HFFc6 (cell line): ENCODE measurements at regions not wholly inside any gene's neighbourhood (a gene's known extent, or its start where the extent isn't known, plus 50 kb on each side); places are given as distances from the start of the nearest gene placed in this dataset.
"Not testable (repeated sequence)": the region's sequence is repeated elsewhere in the genome, so short reads cannot be mapped to it uniquely, and the experiment has no call there.

Experiments
- DNase-seq: peaks from one replicate; pipeline ENCODE4 v3.0.0-alpha.2; 2018
- H3K27ac Mint-ChIP-seq: 2 replicates; pipeline ENCODE4 v1.8.0; 2020; ENCODE audit warnings: mild to moderate bottlenecking, mixed read lengths
- H3K27me3 Mint-ChIP-seq: 2 replicates; pipeline ENCODE4 v1.8.0; 2021; ENCODE audit warnings: mild to moderate bottlenecking, moderate library complexity, mixed read lengths; ENCODE audit not compliant: insufficient read depth
- H3K36me3 Mint-ChIP-seq: 2 replicates; pipeline ENCODE4 v1.8.0; 2021; ENCODE audit warnings: low read depth, mixed read lengths
- H3K4me1 Mint-ChIP-seq: 2 replicates; pipeline ENCODE4 v1.8.0; 2020; ENCODE audit warnings: low read depth, mixed read lengths
- H3K4me3 Mint-ChIP-seq: 2 replicates; pipeline ENCODE4 v1.8.0; 2020; ENCODE audit warnings: mild to moderate bottlenecking, moderate library complexity, mixed read lengths
- H3K9me3 Mint-ChIP-seq: 2 replicates; pipeline ENCODE4 v1.8.0; 2020; ENCODE audit warnings: mild to moderate bottlenecking, mixed read lengths
- TF ChIP-seq, protein P1 (sequence below): fragments of 200-600 bp; sonication (generic); IDR thresholded peaks from 2 replicates; pipeline ENCODE4 v1.5.0; 2021; ENCODE audit warnings: antibody characterized with exemption, mild to moderate bottlenecking

GRCh38 chr2:66264354-66264753, 170.6 kb upstream of the MEIS1 start:
- peaks cover 4% of the 10 kb centered on the region; the same call in 1 of the 2 replicates for H3K9me3 Mint-ChIP-seq
- no peak overlapping the region for H3K27ac Mint-ChIP-seq
- H3K4me1 Mint-ChIP-seq, result no peaks in the 10 kb centered on the region
- no peak for DNase-seq
- H3K4me3 Mint-ChIP-seq, result no peak overlapping the region
- TF ChIP-seq, protein P1, sequence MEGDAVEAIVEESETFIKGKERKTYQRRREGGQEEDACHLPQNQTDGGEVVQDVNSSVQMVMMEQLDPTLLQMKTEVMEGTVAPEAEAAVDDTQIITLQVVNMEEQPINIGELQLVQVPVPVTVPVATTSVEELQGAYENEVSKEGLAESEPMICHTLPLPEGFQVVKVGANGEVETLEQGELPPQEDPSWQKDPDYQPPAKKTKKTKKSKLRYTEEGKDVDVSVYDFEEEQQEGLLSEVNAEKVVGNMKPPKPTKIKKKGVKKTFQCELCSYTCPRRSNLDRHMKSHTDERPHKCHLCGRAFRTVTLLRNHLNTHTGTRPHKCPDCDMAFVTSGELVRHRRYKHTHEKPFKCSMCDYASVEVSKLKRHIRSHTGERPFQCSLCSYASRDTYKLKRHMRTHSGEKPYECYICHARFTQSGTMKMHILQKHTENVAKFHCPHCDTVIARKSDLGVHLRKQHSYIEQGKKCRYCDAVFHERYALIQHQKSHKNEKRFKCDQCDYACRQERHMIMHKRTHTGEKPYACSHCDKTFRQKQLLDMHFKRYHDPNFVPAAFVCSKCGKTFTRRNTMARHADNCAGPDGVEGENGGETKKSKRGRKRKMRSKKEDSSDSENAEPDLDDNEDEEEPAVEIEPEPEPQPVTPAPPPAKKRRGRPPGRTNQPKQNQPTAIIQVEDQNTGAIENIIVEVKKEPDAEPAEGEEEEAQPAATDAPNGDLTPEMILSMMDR, result no peak
- H3K27me3 Mint-ChIP-seq, result no peaks in the 10 kb centered on the region; the same call in 1 of the 2 replicates
- no peaks in the 10 kb centered on the region for H3K36me3 Mint-ChIP-seq

- Mint-ChIP-seq H3K4me1 (no peaks in the 10 kb centered on the region), H3K4me3 (no peak overlapping the region), H3K36me3 (no peaks in the 10 kb centered on the region), H3K27me3 (no peaks in the 10 kb centered on the region), H3K9me3 (no peaks in the 10 kb centered on the region), H3K27ac (no peak overlapping the region)
- TF ChIP-seq, protein P1, result no peak
- no peak for DNase-seq
These were observed 179.1 kb upstream of the MEIS1 start for GRCh38 chr2:66255867-66256266.

GRCh38 chr2:66255136-66255535, 179.8 kb upstream of the MEIS1 start:
- Mint-ChIP-seq H3K9me3 (no peaks in the 10 kb centered on the region), H3K36me3 (no peaks in the 10 kb centered on the region), H3K4me1 (no peaks in the 10 kb centered on the region), H3K27me3 (no peaks in the 10 kb centered on the region), H3K27ac (no peak overlapping the region), H3K4me3 (no peak overlapping the region)
- TF ChIP-seq, protein P1, result no peak
- DNase-seq, result no peak

DNA sequence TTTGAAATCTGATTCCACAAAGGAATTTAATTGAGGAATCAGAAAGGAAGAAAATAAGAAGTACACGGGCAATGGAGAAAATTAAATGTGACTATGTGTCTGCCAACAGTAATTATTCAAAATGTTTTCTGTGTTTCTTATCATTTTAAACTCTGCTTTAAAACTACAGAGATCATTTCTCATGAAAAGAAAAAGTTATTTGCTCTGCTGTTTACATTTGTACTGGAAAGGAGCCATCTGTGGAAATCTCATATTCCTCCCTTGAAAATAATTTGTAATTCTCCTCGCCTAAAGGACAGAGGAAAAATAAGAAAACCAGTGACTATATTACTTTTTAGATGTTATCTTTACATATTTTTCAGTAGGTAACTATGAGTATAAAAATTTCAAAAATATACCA, 181.9 kb upstream of the MEIS1 start:
- H3K4me1 Mint-ChIP-seq, result no peaks in the 10 kb centered on the region

DNA sequence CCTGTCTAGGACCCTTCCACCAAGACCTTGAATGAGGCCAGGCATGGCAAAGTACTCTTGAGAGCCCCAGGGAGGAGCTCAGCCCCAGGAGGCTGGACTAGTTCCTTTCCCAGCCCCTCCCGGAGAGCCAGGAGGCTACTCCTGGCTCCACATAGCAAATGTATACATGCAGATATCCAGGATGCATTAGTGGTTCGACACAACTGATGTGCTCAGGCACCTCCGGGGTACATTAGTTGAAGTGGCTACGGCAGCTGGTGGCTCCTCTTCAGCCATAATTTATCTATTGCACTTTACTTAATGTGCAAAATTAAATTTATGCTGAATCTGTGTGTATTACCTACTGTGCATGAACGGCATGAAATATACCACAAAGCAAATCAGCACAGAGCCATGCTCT, 182.8 kb upstream of the MEIS1 start:
- Mint-ChIP-seq H3K27ac (no peak overlapping the region), H3K27me3 (no peaks in the 10 kb centered on the region), H3K4me1 (no peaks in the 10 kb centered on the region), H3K9me3 (peaks cover 5% of the 10 kb centered on the region; the same call in 1 of the 2 replicates), H3K36me3 (no peaks in the 10 kb centered on the region), H3K4me3 (no peak overlapping the region)
- DNase-seq, result no peak
- TF ChIP-seq, protein P1, result no peak

More for the DNA sequence above, 181.9 kb upstream of the MEIS1 start:
- TF ChIP-seq, protein P1, result no peak
- no peak for DNase-seq
- Mint-ChIP-seq H3K36me3 (no peaks in the 10 kb centered on the region), H3K27ac (no peak overlapping the region), H3K27me3 (no peaks in the 10 kb centered on the region), H3K4me3 (no peak overlapping the region), H3K9me3 (no peaks in the 10 kb centered on the region)

GRCh38 chr2:66251573-66251972, 183.4 kb upstream of the MEIS1 start:
- no peak overlapping the region for H3K27ac Mint-ChIP-seq
- H3K36me3 Mint-ChIP-seq, result no peaks in the 10 kb centered on the region
- no peaks in the 10 kb centered on the region for H3K4me1 Mint-ChIP-seq
- H3K9me3 Mint-ChIP-seq, result peaks cover 5% of the 10 kb centered on the region; the same call in 1 of the 2 replicates
- TF ChIP-seq, protein P1, result no peak
- no peaks in the 10 kb centered on the region for H3K27me3 Mint-ChIP-seq
- no peak for DNase-seq
- H3K4me3 Mint-ChIP-seq, result no peak overlapping the region

DNA sequence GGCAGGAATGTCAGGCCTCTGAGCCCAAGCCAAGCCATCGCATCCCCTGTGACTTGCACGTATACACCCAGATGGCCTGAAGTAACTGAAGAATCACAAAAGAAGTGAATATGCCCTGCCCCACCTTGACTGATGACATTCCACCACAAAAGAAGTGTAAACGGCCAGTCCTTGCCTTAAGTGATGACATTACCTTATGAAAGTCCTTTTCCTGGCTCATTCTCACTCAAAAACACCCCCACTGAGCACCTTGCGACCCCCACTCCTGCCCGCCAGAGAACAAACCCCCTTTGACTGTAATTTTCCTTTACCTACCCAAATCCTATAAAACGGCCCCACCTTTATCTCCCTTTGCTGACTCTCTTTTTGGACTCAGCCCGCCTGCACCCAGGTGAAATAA, 185.8 kb upstream of the MEIS1 start:
- not testable (repeated sequence) for H3K4me3 Mint-ChIP-seq, H3K27ac Mint-ChIP-seq, H3K27me3 Mint-ChIP-seq, H3K36me3 Mint-ChIP-seq, H3K9me3 Mint-ChIP-seq, H3K4me1 Mint-ChIP-seq, DNase-seq

DNA sequence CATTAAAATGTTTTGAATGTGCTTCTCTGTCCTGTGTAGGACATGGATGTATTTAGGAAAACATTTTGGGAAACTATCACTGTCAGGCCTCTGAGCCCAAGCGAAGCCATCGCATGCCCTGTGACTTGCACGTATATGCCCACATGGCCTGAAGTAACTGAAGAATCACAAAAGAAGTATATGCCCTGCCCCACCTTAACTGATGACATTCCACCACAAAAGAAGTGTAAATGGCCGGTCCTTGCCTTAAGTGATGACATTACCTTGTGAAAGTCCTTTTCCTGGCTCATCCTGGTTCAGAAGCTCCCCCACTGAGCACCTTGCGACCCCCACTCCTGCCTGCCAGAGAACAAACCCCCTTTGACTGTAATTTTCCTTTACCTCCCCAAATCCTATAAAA, 191.1 kb upstream of the MEIS1 start:
- H3K27ac Mint-ChIP-seq, DNase-seq, H3K36me3 Mint-ChIP-seq, H3K4me1 Mint-ChIP-seq, H3K27me3 Mint-ChIP-seq, H3K4me3 Mint-ChIP-seq, H3K9me3 Mint-ChIP-seq: not testable (repeated sequence)
